PC-3 (cell line): ENCODE measurements at regions not wholly inside any gene's neighbourhood (a gene's known extent, or its start where the extent isn't known, plus 50 kb on each side); places are given as distances from the start of the nearest gene placed in this dataset.

ENCODE experiments used
- ATAC-seq: fragments of 200-7000 bp; cut with Tn5 transposase; 2 replicates; pipeline ENCODE4 v1.9.1; 2020; ENCODE audit warnings: mild to moderate bottlenecking, moderate library complexity
- BruUV-seq: library from RNA; stranded (reverse); fragments of 400-500 nt; replicated peaks from 2 replicates; lab custom pipeline; 2021; lab: Mats Ljungman, UMichigan
- CTCF ChIA-PET: fragments of 300-600 bp; sonication (Branson Sonifier 250); formaldehyde crosslinking; loops from one replicate; lab custom pipeline; 2022; ENCODE audit warnings: antibody characterized with exemption; lab: Charles Lee
- POLR2A ChIA-PET: fragments of 300-600 bp; sonication (Branson Sonifier 250); formaldehyde crosslinking; loops from one replicate; lab custom pipeline; 2022; ENCODE audit warnings: antibody characterized with exemption; ENCODE audit not compliant: unreplicated experiment; lab: Charles Lee
- DNase-seq: peaks from one replicate; pipeline ENCODE4 v3.0.0-alpha.2; 2015
- H2AFZ ChIP-seq: fragments of 300-600 bp; sonication (generic); 2 replicates; pipeline ENCODE4 v1.6.0; 2016; ENCODE audit warnings: antibody characterized with exemption, low read length
- H3F3A ChIP-seq: fragments of 300-600 bp; sonication (generic); one replicate; pipeline ENCODE4 v1.6.0; 2017; ENCODE audit warnings: antibody characterized with exemption, low read length, control low read depth, mild to moderate bottlenecking; ENCODE audit not compliant: unreplicated experiment
- H3K27ac ChIP-seq: fragments of 300-600 bp; sonication (generic); 2 replicates; pipeline ENCODE4 v1.5.1; 2016; ENCODE audit warnings: mild to moderate bottlenecking, low read length
- H3K27me3 ChIP-seq: fragments of 300-600 bp; sonication (generic); 2 replicates; pipeline ENCODE4 v1.6.1; 2016; ENCODE audit warnings: low read length, mixed read lengths
- H3K36me3 ChIP-seq: fragments of 300-600 bp; sonication (generic); 2 replicates; pipeline ENCODE4 v1.6.1; 2016; ENCODE audit warnings: low read depth, mixed run types, low read length, mixed read lengths
- H3K4me1 ChIP-seq: fragments of 300-600 bp; sonication (generic); 2 replicates; pipeline ENCODE4 v1.5.1; 2016; ENCODE audit warnings: low read length; ENCODE audit not compliant: insufficient read depth
- H3K4me2 ChIP-seq: fragments of 300-600 bp; sonication (generic); 2 replicates; pipeline ENCODE4 v1.6.0; 2016; ENCODE audit warnings: low read length
- H3K4me3 ChIP-seq: fragments of 300-600 bp; sonication (generic); 2 replicates; pipeline ENCODE4 v1.5.1; 2016; ENCODE audit warnings: mild to moderate bottlenecking, low read length, mixed read lengths
- H3K79me2 ChIP-seq: fragments of 300-600 bp; sonication (generic); 2 replicates; pipeline ENCODE4 v1.6.1; 2017; ENCODE audit warnings: low read length, mixed read lengths
- H3K9ac ChIP-seq: fragments of 300-600 bp; sonication (generic); 2 replicates; pipeline ENCODE4 v1.6.0; 2016; ENCODE audit warnings: mild to moderate bottlenecking, low read length
- H3K9me2 ChIP-seq: fragments of 300-600 bp; sonication (generic); replicated peaks from 2 replicates; pipeline ENCODE4 v1.6.1; 2016; ENCODE audit warnings: mixed run types, low read length, mixed read lengths
- H3K9me3 ChIP-seq: fragments of 300-600 bp; sonication (generic); 2 replicates; pipeline ENCODE4 v1.6.1; 2016; ENCODE audit warnings: low read length, mixed read lengths
- H4K20me1 ChIP-seq: fragments of 300-600 bp; sonication (generic); 2 replicates; pipeline ENCODE4 v1.6.1; 2016; ENCODE audit warnings: low read length, mixed read lengths
- EZH2 ChIP-seq: fragments of 300-600 bp; sonication (generic); IDR thresholded peaks from one replicate; pipeline ENCODE4 v1.6.1; 2017; ENCODE audit warnings: antibody characterized with exemption, mild to moderate bottlenecking, low read length; ENCODE audit not compliant: unreplicated experiment
- EZH2phosphoT487 ChIP-seq: fragments of 300-600 bp; sonication (generic); IDR thresholded peaks from 2 replicates; pipeline ENCODE4 v1.6.1; 2018; ENCODE audit warnings: mild to moderate bottlenecking, antibody characterized with exemption, low read length, borderline replicate concordance
- intact Hi-C: fragments of 100-400 bp; cut with micrococcal nuclease; formaldehyde crosslinking; loops from 2 replicates; pipeline ENCODE4 v1.9.0; 2023
- TF ChIP-seq, protein P1 (sequence below): fragments of 300-600 bp; sonication (generic); conservative IDR thresholded peaks from 2 replicates; pipeline ENCODE4 v1.5.1; 2017; ENCODE audit warnings: antibody characterized with exemption, low read depth, mild to moderate bottlenecking, low read length

DNA sequence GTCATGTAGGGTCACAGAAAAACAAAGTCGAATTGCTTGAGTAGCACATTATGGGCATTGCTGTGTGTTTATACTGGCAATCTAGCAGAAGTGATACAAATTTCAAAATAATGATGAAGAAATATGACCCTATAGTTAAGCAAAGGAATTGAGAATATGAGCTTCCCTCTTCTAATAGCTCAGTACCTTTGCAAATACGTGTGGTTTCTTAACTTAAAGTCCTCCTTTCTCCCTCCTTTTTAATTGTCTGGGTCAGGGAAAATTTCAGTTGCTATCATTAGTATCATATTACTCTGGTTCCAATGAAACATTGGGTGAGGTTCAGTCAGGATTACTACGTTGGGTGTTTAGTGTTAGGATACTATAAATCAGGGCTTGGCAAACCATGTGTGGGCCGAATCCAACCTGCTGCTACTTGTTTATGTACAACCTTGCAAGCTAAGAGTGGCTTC lies 166.8 kb upstream of the CARMIL1 start:
- H3K36me3 ChIP-seq: no peaks in the 10 kb centered on the region
- H2AFZ ChIP-seq: no peak overlapping the region
- no peaks in the 10 kb centered on the region for H3F3A ChIP-seq
- no peaks in the 10 kb centered on the region for H4K20me1 ChIP-seq
- intact Hi-C loops: no loop called here
- H3K9ac ChIP-seq: no peak overlapping the region
- H3K4me3 ChIP-seq: no peak overlapping the region
- POLR2A ChIA-PET: no interaction called here
- BruUV-seq: no TSS peak
- no peak for TF ChIP-seq EZH2
- TF ChIP-seq, protein P1, sequence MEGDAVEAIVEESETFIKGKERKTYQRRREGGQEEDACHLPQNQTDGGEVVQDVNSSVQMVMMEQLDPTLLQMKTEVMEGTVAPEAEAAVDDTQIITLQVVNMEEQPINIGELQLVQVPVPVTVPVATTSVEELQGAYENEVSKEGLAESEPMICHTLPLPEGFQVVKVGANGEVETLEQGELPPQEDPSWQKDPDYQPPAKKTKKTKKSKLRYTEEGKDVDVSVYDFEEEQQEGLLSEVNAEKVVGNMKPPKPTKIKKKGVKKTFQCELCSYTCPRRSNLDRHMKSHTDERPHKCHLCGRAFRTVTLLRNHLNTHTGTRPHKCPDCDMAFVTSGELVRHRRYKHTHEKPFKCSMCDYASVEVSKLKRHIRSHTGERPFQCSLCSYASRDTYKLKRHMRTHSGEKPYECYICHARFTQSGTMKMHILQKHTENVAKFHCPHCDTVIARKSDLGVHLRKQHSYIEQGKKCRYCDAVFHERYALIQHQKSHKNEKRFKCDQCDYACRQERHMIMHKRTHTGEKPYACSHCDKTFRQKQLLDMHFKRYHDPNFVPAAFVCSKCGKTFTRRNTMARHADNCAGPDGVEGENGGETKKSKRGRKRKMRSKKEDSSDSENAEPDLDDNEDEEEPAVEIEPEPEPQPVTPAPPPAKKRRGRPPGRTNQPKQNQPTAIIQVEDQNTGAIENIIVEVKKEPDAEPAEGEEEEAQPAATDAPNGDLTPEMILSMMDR: no peak
- H3K4me2 ChIP-seq: no peak overlapping the region
- CTCF ChIA-PET: no interaction called here
- no peak overlapping the region for H3K27ac ChIP-seq
- no peaks in the 10 kb centered on the region for H3K27me3 ChIP-seq
- H3K79me2 ChIP-seq: no peaks in the 10 kb centered on the region
- H3K9me3 ChIP-seq: no peaks in the 10 kb centered on the region
- no peaks in the 10 kb centered on the region for H3K9me2 ChIP-seq
- no peaks in the 10 kb centered on the region for H3K4me1 ChIP-seq
- no peak for DNase-seq
- no peak for ATAC-seq

DNA sequence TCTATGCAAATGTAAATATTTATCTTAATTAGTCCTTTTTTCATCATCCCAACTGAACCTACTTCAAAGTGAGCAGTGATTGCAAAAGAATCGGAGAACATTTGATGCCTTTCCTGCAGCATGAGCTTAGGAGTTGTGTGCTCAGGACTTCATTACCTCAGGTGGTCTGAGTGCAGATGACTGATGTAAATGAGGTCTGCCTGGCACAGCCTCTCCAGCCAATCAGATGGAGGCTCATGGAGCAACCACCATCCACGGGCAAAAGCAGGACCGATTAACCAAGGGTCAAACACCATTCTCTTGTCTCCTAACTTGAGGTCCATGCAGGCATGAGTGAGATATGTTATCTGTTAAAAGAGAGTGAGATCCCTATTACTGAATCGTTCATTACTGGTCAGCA lies 165.7 kb upstream of the CARMIL1 start:
- no peaks in the 10 kb centered on the region for H3F3A ChIP-seq
- H4K20me1 ChIP-seq: no peaks in the 10 kb centered on the region
- no peaks in the 10 kb centered on the region for H3K36me3 ChIP-seq
- no peak overlapping the region for H3K4me2 ChIP-seq
- H2AFZ ChIP-seq: no peak overlapping the region
- no peak for TF ChIP-seq EZH2
- TF ChIP-seq, protein P1: no peak
- TF ChIP-seq EZH2phosphoT487: no peak
- no peaks in the 10 kb centered on the region for H3K9me3 ChIP-seq
- H3K79me2 ChIP-seq: no peaks in the 10 kb centered on the region
- H3K4me1 ChIP-seq: no peaks in the 10 kb centered on the region
- POLR2A ChIA-PET: no interaction called here
- intact Hi-C loops: no loop called here
- H3K27me3 ChIP-seq: no peaks in the 10 kb centered on the region
- no peak overlapping the region for H3K27ac ChIP-seq
- no peak overlapping the region for H3K4me3 ChIP-seq
- H3K9me2 ChIP-seq: no peaks in the 10 kb centered on the region
- ATAC-seq (no peak), DNase-seq (no peak)
- CTCF ChIA-PET: no interaction called here
- H3K9ac ChIP-seq: no peak overlapping the region
- BruUV-seq: no TSS peak

DNA sequence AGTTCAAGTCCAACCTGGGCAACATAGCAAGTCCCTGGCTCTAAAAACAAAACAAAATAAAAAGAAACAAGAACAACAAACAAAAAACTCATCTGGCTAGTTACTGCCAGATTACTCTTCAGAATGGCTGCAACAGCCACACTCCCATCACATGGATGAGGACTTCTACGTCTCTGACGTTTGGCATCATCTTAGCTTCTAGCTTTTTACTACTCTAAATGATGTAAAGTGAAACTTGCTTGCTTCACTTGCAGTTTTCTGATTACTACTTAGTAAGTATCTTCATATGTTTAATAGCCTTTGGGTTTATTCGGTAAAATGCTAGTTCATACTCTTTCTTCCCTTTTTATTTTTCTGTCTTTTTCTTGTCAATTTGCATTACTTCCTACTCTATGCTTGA lies 161.1 kb upstream of the CARMIL1 start:
- Histone ChIP-seq H3K9me2 (no peaks in the 10 kb centered on the region), H3K27ac (no peak overlapping the region), H4K20me1 (no peaks in the 10 kb centered on the region), H3K4me1 (no peaks in the 10 kb centered on the region), H3K4me3 (no peak overlapping the region), H3K79me2 (no peaks in the 10 kb centered on the region), H3K27me3 (no peaks in the 10 kb centered on the region), H3K4me2 (no peak overlapping the region), H3K36me3 (no peaks in the 10 kb centered on the region), H3K9me3 (no peaks in the 10 kb centered on the region), H3F3A (no peaks in the 10 kb centered on the region), H2AFZ (no peak overlapping the region), H3K9ac (no peak overlapping the region)
- ChIA-PET POLR2A (no interaction called here), CTCF (no interaction called here)
- intact Hi-C loops: no loop called here
- ATAC-seq (no peak), DNase-seq (no peak)
- no TSS peak for BruUV-seq
- TF ChIP-seq EZH2: no peak
- TF ChIP-seq, protein P1: no peak
- TF ChIP-seq EZH2phosphoT487: no peak
